Mammary epithelial cell (primary cell): ENCODE measurements at regions not wholly inside any gene's neighbourhood (a gene's known extent, or its start where the extent isn't known, plus 50 kb on each side); places are given as distances from the start of the nearest gene placed in this dataset.

Experiments
- EZH2 ChIP-seq: IDR thresholded peaks from 2 replicates; pipeline ENCODE4 v1.6.1; 2012; ENCODE audit warnings: low read length, inconsistent platforms, borderline replicate concordance
- TF ChIP-seq, protein P1 (sequence below), 2 donors: IDR thresholded peaks in 1 of 2; conservative IDR thresholded peaks in 1 of 2; 2 replicates each; pipeline ENCODE4 v1.5.1; 2011 to 2012; ENCODE audit warnings: inconsistent platforms in 2 of 2, low read length in 2 of 2, mild to moderate bottlenecking in 2 of 2, control low read depth in 1 of 2, low read depth in 1 of 2; ENCODE audit not compliant: insufficient read depth in 1 of 2; ENCODE audit errors: extremely low read depth in 1 of 2

DNA sequence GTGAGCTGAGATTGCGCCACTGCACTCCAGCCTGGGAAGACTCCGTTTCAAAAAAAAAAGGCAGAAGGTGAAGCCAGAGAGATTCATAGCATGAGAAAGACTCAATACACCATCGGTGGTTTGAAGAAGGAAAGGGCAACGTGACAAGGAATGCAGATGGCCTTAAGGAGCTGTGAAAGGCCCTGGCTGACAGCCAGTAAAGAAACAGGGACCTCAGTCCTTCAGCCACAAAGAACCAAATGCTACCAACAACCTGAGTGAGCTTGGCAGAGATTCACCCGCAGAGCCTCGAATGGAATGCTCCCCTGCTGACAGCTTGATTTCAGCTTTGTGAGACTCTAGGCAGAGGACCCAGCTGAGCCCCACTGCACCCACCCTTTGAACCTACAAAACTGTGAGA lies 154.9 kb upstream of the NDUFV2 start:
- TF ChIP-seq, protein P1, sequence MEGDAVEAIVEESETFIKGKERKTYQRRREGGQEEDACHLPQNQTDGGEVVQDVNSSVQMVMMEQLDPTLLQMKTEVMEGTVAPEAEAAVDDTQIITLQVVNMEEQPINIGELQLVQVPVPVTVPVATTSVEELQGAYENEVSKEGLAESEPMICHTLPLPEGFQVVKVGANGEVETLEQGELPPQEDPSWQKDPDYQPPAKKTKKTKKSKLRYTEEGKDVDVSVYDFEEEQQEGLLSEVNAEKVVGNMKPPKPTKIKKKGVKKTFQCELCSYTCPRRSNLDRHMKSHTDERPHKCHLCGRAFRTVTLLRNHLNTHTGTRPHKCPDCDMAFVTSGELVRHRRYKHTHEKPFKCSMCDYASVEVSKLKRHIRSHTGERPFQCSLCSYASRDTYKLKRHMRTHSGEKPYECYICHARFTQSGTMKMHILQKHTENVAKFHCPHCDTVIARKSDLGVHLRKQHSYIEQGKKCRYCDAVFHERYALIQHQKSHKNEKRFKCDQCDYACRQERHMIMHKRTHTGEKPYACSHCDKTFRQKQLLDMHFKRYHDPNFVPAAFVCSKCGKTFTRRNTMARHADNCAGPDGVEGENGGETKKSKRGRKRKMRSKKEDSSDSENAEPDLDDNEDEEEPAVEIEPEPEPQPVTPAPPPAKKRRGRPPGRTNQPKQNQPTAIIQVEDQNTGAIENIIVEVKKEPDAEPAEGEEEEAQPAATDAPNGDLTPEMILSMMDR (conservative IDR thresholded peaks at IDR 0.05 in 1 of 2, IDR thresholded peaks at IDR 0.05 in 1 of 2; ENCODE audit: extremely low read depth in 1 of 2, insufficient read depth in 1 of 2, low read depth in 1 of 2, low read length in 2 of 2), result no peak
- no peak for TF ChIP-seq EZH2
